ENCODE measurements at regions not wholly inside any gene's neighbourhood (a gene's known extent, or its start where the extent isn't known, plus 50 kb on each side); places are given as distances from the start of the nearest gene placed in this dataset.

DNA sequence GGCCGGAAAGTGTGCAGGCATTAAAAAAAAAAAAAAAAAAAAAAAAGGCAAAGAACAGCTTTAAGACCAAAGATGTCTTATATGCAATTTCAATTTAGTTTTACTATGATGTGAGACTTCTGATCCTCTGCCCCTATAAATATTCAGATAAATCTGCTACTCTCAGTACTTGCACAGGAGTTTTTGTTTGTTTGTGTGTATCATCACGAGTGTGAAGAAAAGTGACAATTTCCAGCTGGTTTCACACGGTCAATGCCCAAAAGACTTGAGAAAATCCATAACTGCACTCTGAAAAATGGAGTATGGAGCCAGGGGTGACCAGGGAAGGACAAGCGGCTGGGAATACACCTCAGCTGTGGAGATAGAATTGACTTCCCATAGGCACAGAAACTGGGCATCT lies 757.7 kb downstream of the C6orf118 start:
- Mint-ChIP-seq H3K4me1 (ENCODE audit: low read depth, unreplicated experiment) (no peaks in the 10 kb centered on the region), H3K27me3 (ENCODE audit: insufficient read depth, unreplicated experiment) (no peaks in the 10 kb centered on the region), H3K36me3 (ENCODE audit: insufficient read depth, unreplicated experiment) (no peaks in the 10 kb centered on the region), H3K9me3 (ENCODE audit: unreplicated experiment) (no peaks in the 10 kb centered on the region), H3K4me3 (ENCODE audit: unreplicated experiment) (no peak overlapping the region), H3K27ac (ENCODE audit: unreplicated experiment) (no peak overlapping the region)
- Histone ChIP-seq H3K9me3 (0 out of 2 replicates have a peak, but pooled peaks cover 3% of the 10 kb centered on the region), H3K4me1 (no peaks in the 10 kb centered on the region), H3K27me3 (replicated peaks; ENCODE audit: control insufficient read depth, insufficient read depth, low read length) (no peaks in the 10 kb centered on the region), H3K4me3 (ENCODE audit: low read depth, low read length) (no peak overlapping the region), H3K36me3 (ENCODE audit: control insufficient read depth, insufficient read depth, low read length) (no peaks in the 10 kb centered on the region)
- CTCF ChIA-PET = no interaction called here
- POLR2A ChIA-PET = no interaction called here
- DNase-seq = no peak
- TF ChIP-seq, protein P1, sequence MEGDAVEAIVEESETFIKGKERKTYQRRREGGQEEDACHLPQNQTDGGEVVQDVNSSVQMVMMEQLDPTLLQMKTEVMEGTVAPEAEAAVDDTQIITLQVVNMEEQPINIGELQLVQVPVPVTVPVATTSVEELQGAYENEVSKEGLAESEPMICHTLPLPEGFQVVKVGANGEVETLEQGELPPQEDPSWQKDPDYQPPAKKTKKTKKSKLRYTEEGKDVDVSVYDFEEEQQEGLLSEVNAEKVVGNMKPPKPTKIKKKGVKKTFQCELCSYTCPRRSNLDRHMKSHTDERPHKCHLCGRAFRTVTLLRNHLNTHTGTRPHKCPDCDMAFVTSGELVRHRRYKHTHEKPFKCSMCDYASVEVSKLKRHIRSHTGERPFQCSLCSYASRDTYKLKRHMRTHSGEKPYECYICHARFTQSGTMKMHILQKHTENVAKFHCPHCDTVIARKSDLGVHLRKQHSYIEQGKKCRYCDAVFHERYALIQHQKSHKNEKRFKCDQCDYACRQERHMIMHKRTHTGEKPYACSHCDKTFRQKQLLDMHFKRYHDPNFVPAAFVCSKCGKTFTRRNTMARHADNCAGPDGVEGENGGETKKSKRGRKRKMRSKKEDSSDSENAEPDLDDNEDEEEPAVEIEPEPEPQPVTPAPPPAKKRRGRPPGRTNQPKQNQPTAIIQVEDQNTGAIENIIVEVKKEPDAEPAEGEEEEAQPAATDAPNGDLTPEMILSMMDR (IDR thresholded peaks at IDR 0.05; ENCODE audit: insufficient read depth in 1 of 2, low read depth in 1 of 2, low read length in 1 of 2, severe bottlenecking in 1 of 2, unreplicated experiment in 1 of 2) = no peak
- no TSS peak for BruUV-seq (replicated peaks)
- intact Hi-C loops (cut with micrococcal nuclease; ENCODE audit: unreplicated experiment) = no loop called here

DNA sequence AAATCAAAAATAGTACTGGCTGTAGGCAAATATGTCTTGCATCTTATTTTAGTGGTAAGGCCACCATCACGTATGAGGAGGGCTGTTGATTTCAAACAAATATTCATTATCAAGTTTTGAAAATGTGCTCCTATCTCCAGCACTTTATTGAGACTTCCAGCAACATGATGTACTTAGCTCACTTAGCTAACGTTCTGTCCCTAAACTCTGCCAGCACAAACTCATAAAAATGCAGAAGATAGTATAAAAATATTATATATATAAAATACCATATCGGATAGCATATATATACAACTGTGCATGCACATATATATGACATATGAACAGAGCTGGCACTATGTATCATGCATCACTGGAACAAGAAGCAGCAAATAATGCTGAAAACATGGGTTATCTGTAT lies 762.3 kb downstream of the C6orf118 start:
- no peaks in the 10 kb centered on the region for H3K4me1 Mint-ChIP-seq (ENCODE audit: low read depth, unreplicated experiment)
- ChIA-PET CTCF (no interaction called here), POLR2A (no interaction called here)
- Histone ChIP-seq H3K9me3 (no peaks in the 10 kb centered on the region), H3K36me3 (ENCODE audit: control insufficient read depth, insufficient read depth, low read length) (no peaks in the 10 kb centered on the region), H3K27me3 (replicated peaks; ENCODE audit: control insufficient read depth, insufficient read depth, low read length) (no peaks in the 10 kb centered on the region), H3K4me1 (no peaks in the 10 kb centered on the region), H3K4me3 (ENCODE audit: low read depth, low read length) (no peak overlapping the region)
- H3K4me3 Mint-ChIP-seq (ENCODE audit: unreplicated experiment) = no peak overlapping the region
- TF ChIP-seq, protein P1 (IDR thresholded peaks at IDR 0.05; ENCODE audit: insufficient read depth in 1 of 2, low read depth in 1 of 2, low read length in 1 of 2, severe bottlenecking in 1 of 2, unreplicated experiment in 1 of 2) = no peak
- no peak overlapping the region for H3K27ac Mint-ChIP-seq (ENCODE audit: unreplicated experiment)
- no peaks in the 10 kb centered on the region for H3K9me3 Mint-ChIP-seq (ENCODE audit: unreplicated experiment)
- intact Hi-C loops (cut with micrococcal nuclease; ENCODE audit: unreplicated experiment) = no loop called here
- DNase-seq = no peak
- no peaks in the 10 kb centered on the region for H3K27me3 Mint-ChIP-seq (ENCODE audit: insufficient read depth, unreplicated experiment)
- BruUV-seq (replicated peaks) = no TSS peak
- H3K36me3 Mint-ChIP-seq (ENCODE audit: insufficient read depth, unreplicated experiment) = no peaks in the 10 kb centered on the region

GRCh38 chr6:164546263-164546662 lies 763.1 kb downstream of the C6orf118 start:
- DNase-seq = no peak
- ChIA-PET CTCF (interaction anchor here (0.5 kb wide), 1 partner anchor 123 kb away, joined by 4 read pairs; no protein-coding TSS in a partner anchor), POLR2A (no interaction called here)
- Histone ChIP-seq H3K27me3 (replicated peaks; ENCODE audit: control insufficient read depth, insufficient read depth, low read length) (no peaks in the 10 kb centered on the region), H3K4me1 (no peaks in the 10 kb centered on the region), H3K36me3 (ENCODE audit: control insufficient read depth, insufficient read depth, low read length) (no peaks in the 10 kb centered on the region), H3K9me3 (no peaks in the 10 kb centered on the region), H3K4me3 (ENCODE audit: low read depth, low read length) (no peak overlapping the region)
- peaks cover 2% of the 10 kb centered on the region for H3K9me3 Mint-ChIP-seq (ENCODE audit: unreplicated experiment)
- intact Hi-C loops (cut with micrococcal nuclease; ENCODE audit: unreplicated experiment) = no loop called here
- no TSS peak for BruUV-seq (replicated peaks)
- H3K27me3 Mint-ChIP-seq (ENCODE audit: insufficient read depth, unreplicated experiment) = no peaks in the 10 kb centered on the region
- no peak overlapping the region for H3K27ac Mint-ChIP-seq (ENCODE audit: unreplicated experiment)
- TF ChIP-seq, protein P1 (IDR thresholded peaks at IDR 0.05; ENCODE audit: insufficient read depth in 1 of 2, low read depth in 1 of 2, low read length in 1 of 2, severe bottlenecking in 1 of 2, unreplicated experiment in 1 of 2) = no peak
- H3K4me1 Mint-ChIP-seq (ENCODE audit: low read depth, unreplicated experiment) = no peaks in the 10 kb centered on the region
- H3K36me3 Mint-ChIP-seq (ENCODE audit: insufficient read depth, unreplicated experiment) = no peaks in the 10 kb centered on the region
- H3K4me3 Mint-ChIP-seq (ENCODE audit: unreplicated experiment) = no peak overlapping the region

All from Caco-2 (cell line).